22Rv1 (cell line): ENCODE measurements at regions not wholly inside any gene's neighbourhood (a gene's known extent, or its start where the extent isn't known, plus 50 kb on each side); places are given as distances from the start of the nearest gene placed in this dataset.

Experiments used
- CTCF ChIP-seq: fragments of 450-650 bp; IDR thresholded peaks from 2 replicates; pipeline ENCODE4 v1.5.1; 2017; ENCODE audit warnings: mild to moderate bottlenecking
- ZFX ChIP-seq: fragments of 450-650 bp; IDR thresholded peaks from 2 replicates; pipeline ENCODE4 v1.6.1; 2017; ENCODE audit warnings: antibody characterized with exemption, borderline replicate concordance

DNA sequence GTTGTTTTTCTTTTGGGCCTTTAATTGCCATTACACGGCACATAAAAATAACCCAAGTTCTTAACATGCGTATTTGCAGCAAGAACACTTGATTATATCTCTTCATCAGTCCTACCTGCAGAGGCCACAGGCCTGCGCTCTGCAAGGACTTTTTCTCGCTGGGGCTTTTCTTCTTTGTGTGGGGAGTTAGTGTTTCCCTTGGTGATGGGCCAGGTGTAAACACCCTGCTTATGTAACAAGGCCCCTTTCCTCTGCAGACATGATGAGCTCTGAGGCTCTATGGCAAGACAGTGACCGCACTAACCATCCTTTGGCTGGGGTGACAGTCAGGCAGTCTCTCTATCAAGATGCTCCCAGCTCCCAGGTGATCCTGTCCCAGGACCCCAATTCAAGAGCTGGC, 97.8 kb upstream of the PCSK2 start:
- TF ChIP-seq CTCF (no peak), ZFX (no peak)
